Spleen (tissue), 7 donors: ENCODE measurements at regions not wholly inside any gene's neighbourhood (a gene's known extent, or its start where the extent isn't known, plus 50 kb on each side); places are given as distances from the start of the nearest gene placed in this dataset.

Experiments
- POLR2A ChIP-seq, 3 donors: fragments of 450-650 bp; IDR thresholded peaks; one replicate each; pipeline ENCODE4 v1.5.1; 2017; ENCODE audit warnings: antibody characterized with exemption in 3 of 3, mild to moderate bottlenecking in 1 of 3
- POLR2AphosphoS5 ChIP-seq, 3 donors: sonication (generic); formaldehyde crosslinking; IDR thresholded peaks; one replicate each; pipeline ENCODE4 v1.5.1; 2017; ENCODE audit warnings: antibody characterized with exemption in 3 of 3
- TF ChIP-seq, protein P1 (sequence below), 11 experiments: fragments of 200-600 bp in 7 of 11; fragments of 450-650 bp in 4 of 11; sonication (generic) in 4 of 11; IDR thresholded peaks in 8 of 11; conservative IDR thresholded peaks in 3 of 11; 1 replicate in 7 of 11; 2 replicates in 4 of 11; pipeline versions ENCODE4 v1.4.0 to v1.8.0; 2016 to 2021; ENCODE audit warnings: antibody characterized with exemption in 11 of 11, inconsistent platforms in 4 of 11, mild to moderate bottlenecking in 1 of 11
- donor health status: DM: no; HTN: no; CAD: no; lungs with moderate emphysema.
- donor health status: DM: no; HTN: no; CAD: no.
- donor health status: DM: no; HTN: no; CAD: no.

DNA sequence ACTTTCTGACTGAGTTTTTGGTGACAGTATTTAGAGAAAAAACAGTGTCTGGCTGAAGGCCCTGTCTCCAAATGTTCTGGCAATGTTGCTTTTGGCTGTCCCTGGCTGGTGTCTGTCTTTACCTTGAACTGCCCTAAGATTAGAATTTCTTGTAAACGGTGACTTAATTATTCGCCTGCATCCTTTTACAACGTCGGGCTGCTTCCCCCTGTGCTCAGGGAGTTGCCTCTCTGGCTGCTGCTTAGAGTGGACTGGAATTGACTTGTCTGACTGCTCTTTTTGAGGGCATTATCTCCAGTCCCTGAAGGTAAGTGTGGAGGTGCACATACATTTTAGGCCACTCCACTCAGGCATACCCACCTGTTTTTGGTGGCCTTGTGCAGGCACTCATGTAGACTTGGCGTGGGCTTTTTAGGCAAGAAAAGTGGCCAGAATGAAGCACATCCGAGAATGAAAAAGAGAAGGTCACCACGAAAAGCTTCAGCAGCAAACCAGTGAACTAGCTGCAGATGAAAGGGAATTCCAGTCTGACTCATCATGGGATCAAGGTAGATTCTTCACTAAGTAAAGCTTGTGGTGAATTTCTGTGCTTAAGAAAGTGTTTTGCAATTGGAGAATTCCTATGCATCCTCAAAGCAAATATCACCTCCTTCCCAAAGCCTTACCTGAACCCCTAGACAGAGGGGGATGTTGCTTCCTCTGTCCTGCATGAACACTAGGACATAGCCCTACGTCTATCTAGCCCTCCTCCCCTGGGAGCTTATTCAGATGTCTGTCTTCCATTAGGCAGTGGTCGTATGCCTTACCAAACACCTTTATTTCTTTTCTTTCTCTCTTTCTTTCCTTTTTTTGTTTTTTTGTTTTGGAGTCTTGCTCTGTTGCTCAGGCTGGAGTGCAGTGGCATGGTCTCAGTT is 230.3 kb upstream of the TRIB2 start:
- TF ChIP-seq, protein P1, sequence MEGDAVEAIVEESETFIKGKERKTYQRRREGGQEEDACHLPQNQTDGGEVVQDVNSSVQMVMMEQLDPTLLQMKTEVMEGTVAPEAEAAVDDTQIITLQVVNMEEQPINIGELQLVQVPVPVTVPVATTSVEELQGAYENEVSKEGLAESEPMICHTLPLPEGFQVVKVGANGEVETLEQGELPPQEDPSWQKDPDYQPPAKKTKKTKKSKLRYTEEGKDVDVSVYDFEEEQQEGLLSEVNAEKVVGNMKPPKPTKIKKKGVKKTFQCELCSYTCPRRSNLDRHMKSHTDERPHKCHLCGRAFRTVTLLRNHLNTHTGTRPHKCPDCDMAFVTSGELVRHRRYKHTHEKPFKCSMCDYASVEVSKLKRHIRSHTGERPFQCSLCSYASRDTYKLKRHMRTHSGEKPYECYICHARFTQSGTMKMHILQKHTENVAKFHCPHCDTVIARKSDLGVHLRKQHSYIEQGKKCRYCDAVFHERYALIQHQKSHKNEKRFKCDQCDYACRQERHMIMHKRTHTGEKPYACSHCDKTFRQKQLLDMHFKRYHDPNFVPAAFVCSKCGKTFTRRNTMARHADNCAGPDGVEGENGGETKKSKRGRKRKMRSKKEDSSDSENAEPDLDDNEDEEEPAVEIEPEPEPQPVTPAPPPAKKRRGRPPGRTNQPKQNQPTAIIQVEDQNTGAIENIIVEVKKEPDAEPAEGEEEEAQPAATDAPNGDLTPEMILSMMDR (IDR thresholded peaks at IDR 0.05 in 8 of 11, conservative IDR thresholded peaks at IDR 0.05 in 3 of 11) = no peak
- TF ChIP-seq POLR2A (IDR thresholded peaks at IDR 0.05) (no peak), POLR2AphosphoS5 (IDR thresholded peaks at IDR 0.05) (no peak)
